Esophagus muscularis mucosa (tissue), 4 donors: ENCODE measurements at regions not wholly inside any gene's neighbourhood (a gene's known extent, or its start where the extent isn't known, plus 50 kb on each side); places are given as distances from the start of the nearest gene placed in this dataset.

Source experiments
- DNase-seq: peaks from one replicate; pipeline ENCODE4 v3.0.0-alpha.2; 2017; ENCODE audit errors: extremely low spot score
- H3K27ac ChIP-seq, 4 donors: fragments of 200-600 bp; sonication (generic); replicated peaks in 1 of 4; 1 replicate in 3 of 4; 2 replicates in 1 of 4; pipeline ENCODE4 v1.5.1; 2016 to 2019; ENCODE audit warnings: mild to moderate bottlenecking in 1 of 4
- H3K27me3 ChIP-seq, 4 donors: fragments of 200-600 bp; sonication (generic); one replicate each; pipeline versions ENCODE4 v1.5.1 to v1.6.0; 2016 to 2019
- H3K36me3 ChIP-seq, 4 donors: fragments of 200-600 bp; sonication (generic); one replicate each; pipeline ENCODE4 v1.5.1; 2016 to 2019
- H3K4me1 ChIP-seq, 4 donors: fragments of 200-600 bp; sonication (generic); one replicate each; pipeline ENCODE4 v1.5.1; 2016 to 2019
- H3K4me3 ChIP-seq, 4 donors: fragments of 200-600 bp; sonication (generic); 1 replicate in 2 of 4; 2 replicates in 2 of 4; pipeline ENCODE4 v1.5.1; 2016 to 2019; ENCODE audit warnings: mild to moderate bottlenecking in 4 of 4, moderate library complexity in 1 of 4
- H3K9me3 ChIP-seq, 4 donors: fragments of 200-600 bp; sonication (generic); 1 replicate in 3 of 4; 2 replicates in 1 of 4; pipeline ENCODE4 v1.5.1; 2016 to 2019
- CTCF ChIP-seq, 3 experiments: fragments of 200-600 bp in 2 of 3; fragments of 450-650 bp in 1 of 3; sonication (generic) in 2 of 3; IDR thresholded peaks; one replicate each; pipeline ENCODE4 v1.5.1; 2017 to 2019; ENCODE audit warnings: antibody characterized with exemption in 3 of 3, mild to moderate bottlenecking in 2 of 3, moderate library complexity in 1 of 3
- EP300 ChIP-seq: sonication (generic); formaldehyde crosslinking; IDR thresholded peaks from one replicate; pipeline ENCODE4 v1.6.1; 2017; ENCODE audit warnings: antibody characterized with exemption
- POLR2A ChIP-seq: fragments of 450-650 bp; IDR thresholded peaks from one replicate; pipeline ENCODE4 v1.6.1; 2017; ENCODE audit warnings: antibody characterized with exemption, moderate library complexity, mild to moderate bottlenecking, low read depth
- POLR2AphosphoS5 ChIP-seq, 2 donors: sonication (generic); formaldehyde crosslinking; IDR thresholded peaks; one replicate each; pipeline ENCODE4 v1.6.1; 2017; ENCODE audit warnings: antibody characterized with exemption in 2 of 2
- WGBS: methylation state at CpG from one replicate; pipeline ENCODE4 v1.1.5; 2018; 5-methylcytosine and 5-hydroxymethylcytosine counted together
- intact Hi-C: fragments of 100-400 bp; cut with DNase I; formaldehyde crosslinking; loops from one replicate; pipeline ENCODE4 v1.15.1; 2023

- Histone ChIP-seq H3K27me3 (no peaks in the 10 kb centered on the region), H3K4me1 (peaks cover 12 to 16% (median 14%) of the 10 kb centered on the region in 4 donors), H3K27ac (no peak overlapping the region), H3K4me3 (no peak overlapping the region), H3K9me3 (no peaks in the 10 kb centered on the region), H3K36me3 (no peaks in the 10 kb centered on the region)
- 77% methylated on average over 3 of the region's 3 CpGs for WGBS
- intact Hi-C loops: no loop called here
- TF ChIP-seq EP300: no peak
- no peak for TF ChIP-seq POLR2A
- no peak for TF ChIP-seq POLR2AphosphoS5 (IDR thresholded peaks at IDR 0.05)
- no peak for TF ChIP-seq CTCF (IDR thresholded peaks at IDR 0.05)
- no peak for DNase-seq
Observed at GRCh38 chr9:99736291-99736690, 85.4 kb upstream of the NR4A3 start.

- Histone ChIP-seq H3K4me3 (no peak overlapping the region), H3K27me3 (no peaks in the 10 kb centered on the region), H3K4me1 (peaks cover 5 to 8% (median 6%) of the 10 kb centered on the region in 4 donors), H3K36me3 (no peaks in the 10 kb centered on the region), H3K9me3 (no peaks in the 10 kb centered on the region), H3K27ac (no peak overlapping the region)
- intact Hi-C loops: no loop called here
- no peak for DNase-seq
- TF ChIP-seq POLR2AphosphoS5 (IDR thresholded peaks at IDR 0.05) (no peak), POLR2A (no peak), EP300 (no peak), CTCF (IDR thresholded peaks at IDR 0.05) (no peak)
- 90% methylated on average over 4 of the region's 4 CpGs for WGBS
Observed at GRCh38 chr9:99737649-99738048, 84.0 kb upstream of the NR4A3 start.

- H3K27me3 ChIP-seq: no peaks in the 10 kb centered on the region
- TF ChIP-seq CTCF (IDR thresholded peaks at IDR 0.05): no peak
- TF ChIP-seq POLR2AphosphoS5 (IDR thresholded peaks at IDR 0.05): no peak
- TF ChIP-seq EP300: no peak
- no peak for TF ChIP-seq POLR2A
- no peak overlapping the region for H3K27ac ChIP-seq
- H3K36me3 ChIP-seq: no peaks in the 10 kb centered on the region
- H3K9me3 ChIP-seq: no peaks in the 10 kb centered on the region
- WGBS: 72% methylated on average over 2 of the region's 2 CpGs
- DNase-seq: no peak
- intact Hi-C loops: no loop called here
- H3K4me3 ChIP-seq: no peak overlapping the region
- no peaks in the 10 kb centered on the region for H3K4me1 ChIP-seq
Observed at GRCh38 chr9:99743006-99743405, 78.7 kb upstream of the NR4A3 start.

- no peaks in the 10 kb centered on the region for H3K27me3 ChIP-seq
- intact Hi-C loops: no loop called here
- TF ChIP-seq CTCF (IDR thresholded peaks at IDR 0.05) (no peak), POLR2AphosphoS5 (IDR thresholded peaks at IDR 0.05) (no peak), EP300 (no peak), POLR2A (no peak)
- H3K4me1 ChIP-seq: no peaks in the 10 kb centered on the region
- no peak overlapping the region for H3K4me3 ChIP-seq
- H3K27ac ChIP-seq: no peak overlapping the region
- no peaks in the 10 kb centered on the region for H3K9me3 ChIP-seq
- 80% methylated on average over 3 of the region's 3 CpGs for WGBS
- H3K36me3 ChIP-seq: no peaks in the 10 kb centered on the region
- no peak for DNase-seq
Observed at GRCh38 chr9:99743455-99743854, 78.2 kb upstream of the NR4A3 start.

GRCh38 chr9:99744132-99744531, 77.6 kb upstream of the NR4A3 start:
- H3K36me3 ChIP-seq: no peaks in the 10 kb centered on the region
- no peaks in the 10 kb centered on the region for H3K27me3 ChIP-seq
- H3K4me1 ChIP-seq: no peaks in the 10 kb centered on the region
- TF ChIP-seq POLR2AphosphoS5 (IDR thresholded peaks at IDR 0.05): no peak
- no peak for TF ChIP-seq EP300
- no peak for TF ChIP-seq CTCF (IDR thresholded peaks at IDR 0.05)
- TF ChIP-seq POLR2A: no peak
- no peak overlapping the region for H3K27ac ChIP-seq
- WGBS: 75% methylated on average over 1 of the region's 1 CpG
- intact Hi-C loops: no loop called here
- no peak overlapping the region for H3K4me3 ChIP-seq
- no peaks in the 10 kb centered on the region for H3K9me3 ChIP-seq
- no peak for DNase-seq
